ENCODE measurements at regions not wholly inside any gene's neighbourhood (a gene's known extent, or its start where the extent isn't known, plus 50 kb on each side); places are given as distances from the start of the nearest gene placed in this dataset.

- Histone ChIP-seq H2BK12ac (ENCODE audit: low read length) (no peak overlapping the region), H3K18ac (ENCODE audit: low read length) (no peak overlapping the region), H3K4me3 (ENCODE audit: low read length in 2 of 2) (no peak overlapping the region), H3K23ac (ENCODE audit: low read depth, low read length, poor library complexity) (no peak overlapping the region), H2AFZ (ENCODE audit: low read length) (no peak overlapping the region), H3K9ac (ENCODE audit: low read depth, low read length, poor library complexity) (no peak overlapping the region), H3K27me3 (ENCODE audit: control insufficient read depth in 3 of 3, insufficient read depth in 3 of 3, low read depth in 1 of 3, low read length in 3 of 3) (no peaks in the 10 kb centered on the region), H3K36me3 (replicated peaks in 1 of 2; ENCODE audit: control insufficient read depth in 2 of 2, insufficient read depth in 2 of 2, low read length in 2 of 2) (no peaks in the 10 kb centered on the region), H3K4me1 (ENCODE audit: control insufficient read depth in 2 of 2, insufficient read depth in 1 of 2, low read depth in 1 of 2, low read length in 2 of 2) (peaks cover 0 to 1% of the 10 kb centered on the region in 2 donors), H3K27ac (replicated peaks; ENCODE audit: low read length) (no peak overlapping the region), H4K8ac (ENCODE audit: low read depth, low read length) (no peak overlapping the region), H2BK15ac (ENCODE audit: low read length) (no peak overlapping the region), H3K9me3 (replicated peaks in 1 of 2; ENCODE audit: control insufficient read depth in 2 of 2, insufficient read depth in 1 of 2, low read depth in 1 of 2, low read length in 2 of 2) (peaks cover 3 to 7% of the 10 kb centered on the region in 2 donors), H3K4ac (ENCODE audit: low read length) (no peak overlapping the region), H4K91ac (ENCODE audit: low read depth, low read length, poor library complexity) (no peak overlapping the region), H2BK5ac (ENCODE audit: low read length) (no peak overlapping the region), H2BK120ac (ENCODE audit: low read depth, low read length) (no peak overlapping the region), H3K79me1 (ENCODE audit: low read depth, low read length) (no peaks in the 10 kb centered on the region), H2AK5ac (ENCODE audit: low read depth, low read length) (no peak overlapping the region), H3K14ac (ENCODE audit: low read length) (no peak overlapping the region), H3K4me2 (ENCODE audit: insufficient read depth, low read length, poor library complexity, severe bottlenecking) (no peak overlapping the region)
- no CpG with 5 or more reads among the region's 9 CpGs for WGBS, 2 donors (ENCODE audit: extremely low coverage in 2 of 2, insufficient read length in 2 of 2, insufficient replicate concordance in 1 of 2)
- DNase-seq (ENCODE audit: low spot score) = no peak
Observed at GRCh38 chr17:77345260-77345910, 204.6 kb downstream of the SEC14L1 start.

GRCh38 chr17:77346765-77347164 is 206.0 kb downstream of the SEC14L1 start:
- H2BK15ac ChIP-seq (ENCODE audit: low read length) = no peak overlapping the region
- H3K79me1 ChIP-seq (ENCODE audit: low read depth, low read length) = no peaks in the 10 kb centered on the region
- H3K14ac ChIP-seq (ENCODE audit: low read length) = no peak overlapping the region
- no peak overlapping the region for H4K8ac ChIP-seq (ENCODE audit: low read depth, low read length)
- H3K4me3 ChIP-seq (ENCODE audit: low read length in 2 of 2) = no peak overlapping the region
- H3K9ac ChIP-seq (ENCODE audit: low read depth, low read length, poor library complexity) = no peak overlapping the region
- no peak overlapping the region for H3K4ac ChIP-seq (ENCODE audit: low read length)
- no peak overlapping the region for H2AK5ac ChIP-seq (ENCODE audit: low read depth, low read length)
- no peak overlapping the region for H2BK120ac ChIP-seq (ENCODE audit: low read depth, low read length)
- H3K9me3 ChIP-seq (replicated peaks in 1 of 2; ENCODE audit: control insufficient read depth in 2 of 2, insufficient read depth in 1 of 2, low read depth in 1 of 2, low read length in 2 of 2) = peaks cover 3 to 7% of the 10 kb centered on the region in 2 donors
- H3K36me3 ChIP-seq (replicated peaks in 1 of 2; ENCODE audit: control insufficient read depth in 2 of 2, insufficient read depth in 2 of 2, low read length in 2 of 2) = no peaks in the 10 kb centered on the region
- no peak overlapping the region for H2AFZ ChIP-seq (ENCODE audit: low read length)
- WGBS, 2 donors (ENCODE audit: extremely low coverage in 2 of 2, insufficient read length in 2 of 2, insufficient replicate concordance in 1 of 2) = no CpG with 5 or more reads among the region's 3 CpGs
- no peak overlapping the region for H3K27ac ChIP-seq (replicated peaks; ENCODE audit: low read length)
- H3K23ac ChIP-seq (ENCODE audit: low read depth, low read length, poor library complexity) = no peak overlapping the region
- H4K91ac ChIP-seq (ENCODE audit: low read depth, low read length, poor library complexity) = no peak overlapping the region
- H3K27me3 ChIP-seq (ENCODE audit: control insufficient read depth in 3 of 3, insufficient read depth in 3 of 3, low read depth in 1 of 3, low read length in 3 of 3) = no peaks in the 10 kb centered on the region
- DNase-seq (ENCODE audit: low spot score) = no peak
- no peak overlapping the region for H3K4me2 ChIP-seq (ENCODE audit: insufficient read depth, low read length, poor library complexity, severe bottlenecking)
- H2BK12ac ChIP-seq (ENCODE audit: low read length) = no peak overlapping the region
- H3K4me1 ChIP-seq (ENCODE audit: control insufficient read depth in 2 of 2, insufficient read depth in 1 of 2, low read depth in 1 of 2, low read length in 2 of 2) = peaks cover 0 to 9% of the 10 kb centered on the region in 2 donors
- no peak overlapping the region for H3K18ac ChIP-seq (ENCODE audit: low read length)
- no peak overlapping the region for H2BK5ac ChIP-seq (ENCODE audit: low read length)

GRCh38 chr17:77347544-77347943 is 206.8 kb downstream of the SEC14L1 start:
- H3K4ac ChIP-seq (ENCODE audit: low read length) = no peak overlapping the region
- H2BK5ac ChIP-seq (ENCODE audit: low read length) = no peak overlapping the region
- H3K9ac ChIP-seq (ENCODE audit: low read depth, low read length, poor library complexity) = no peak overlapping the region
- no peaks in the 10 kb centered on the region for H3K27me3 ChIP-seq (ENCODE audit: control insufficient read depth in 3 of 3, insufficient read depth in 3 of 3, low read depth in 1 of 3, low read length in 3 of 3)
- no peak overlapping the region for H4K91ac ChIP-seq (ENCODE audit: low read depth, low read length, poor library complexity)
- no peak overlapping the region for H2BK120ac ChIP-seq (ENCODE audit: low read depth, low read length)
- no peak for DNase-seq (ENCODE audit: low spot score)
- no peak overlapping the region for H4K8ac ChIP-seq (ENCODE audit: low read depth, low read length)
- H3K9me3 ChIP-seq (replicated peaks in 1 of 2; ENCODE audit: control insufficient read depth in 2 of 2, insufficient read depth in 1 of 2, low read depth in 1 of 2, low read length in 2 of 2) = peaks cover 3 to 7% of the 10 kb centered on the region in 2 donors
- H2AK5ac ChIP-seq (ENCODE audit: low read depth, low read length) = no peak overlapping the region
- H3K18ac ChIP-seq (ENCODE audit: low read length) = no peak overlapping the region
- no peak overlapping the region for H3K27ac ChIP-seq (replicated peaks; ENCODE audit: low read length)
- no peak overlapping the region for H2BK12ac ChIP-seq (ENCODE audit: low read length)
- no peak overlapping the region for H3K4me2 ChIP-seq (ENCODE audit: insufficient read depth, low read length, poor library complexity, severe bottlenecking)
- no peaks in the 10 kb centered on the region for H3K79me1 ChIP-seq (ENCODE audit: low read depth, low read length)
- H3K14ac ChIP-seq (ENCODE audit: low read length) = no peak overlapping the region
- H3K23ac ChIP-seq (ENCODE audit: low read depth, low read length, poor library complexity) = no peak overlapping the region
- H3K4me1 ChIP-seq (ENCODE audit: control insufficient read depth in 2 of 2, insufficient read depth in 1 of 2, low read depth in 1 of 2, low read length in 2 of 2) = peaks cover 0 to 10% of the 10 kb centered on the region in 2 donors
- no peak overlapping the region for H3K4me3 ChIP-seq (ENCODE audit: low read length in 2 of 2)
- H2AFZ ChIP-seq (ENCODE audit: low read length) = no peak overlapping the region
- WGBS, 2 donors (ENCODE audit: extremely low coverage in 2 of 2, insufficient read length in 2 of 2, insufficient replicate concordance in 1 of 2) = no CpG with 5 or more reads among the region's 4 CpGs
- no peaks in the 10 kb centered on the region for H3K36me3 ChIP-seq (replicated peaks in 1 of 2; ENCODE audit: control insufficient read depth in 2 of 2, insufficient read depth in 2 of 2, low read length in 2 of 2)
- no peak overlapping the region for H2BK15ac ChIP-seq (ENCODE audit: low read length)

- Histone ChIP-seq H3K14ac (ENCODE audit: low read length) (no peak overlapping the region), H2BK120ac (ENCODE audit: low read depth, low read length) (no peak overlapping the region), H3K23ac (ENCODE audit: low read depth, low read length, poor library complexity) (no peak overlapping the region), H3K4me2 (ENCODE audit: insufficient read depth, low read length, poor library complexity, severe bottlenecking) (no peak overlapping the region), H3K4me1 (ENCODE audit: control insufficient read depth in 2 of 2, insufficient read depth in 1 of 2, low read depth in 1 of 2, low read length in 2 of 2) (peaks cover 1 to 10% of the 10 kb centered on the region in 2 donors), H2BK15ac (ENCODE audit: low read length) (no peak overlapping the region), H3K9ac (ENCODE audit: low read depth, low read length, poor library complexity) (no peak overlapping the region), H3K36me3 (replicated peaks in 1 of 2; ENCODE audit: control insufficient read depth in 2 of 2, insufficient read depth in 2 of 2, low read length in 2 of 2) (no peaks in the 10 kb centered on the region), H3K27me3 (ENCODE audit: control insufficient read depth in 3 of 3, insufficient read depth in 3 of 3, low read depth in 1 of 3, low read length in 3 of 3) (no peaks in the 10 kb centered on the region), H3K27ac (replicated peaks; ENCODE audit: low read length) (no peak overlapping the region), H2BK5ac (ENCODE audit: low read length) (no peak overlapping the region), H3K4me3 (ENCODE audit: low read length in 2 of 2) (no peak overlapping the region), H3K4ac (ENCODE audit: low read length) (no peak overlapping the region), H4K91ac (ENCODE audit: low read depth, low read length, poor library complexity) (no peak overlapping the region), H2AFZ (ENCODE audit: low read length) (no peak overlapping the region), H2AK5ac (ENCODE audit: low read depth, low read length) (no peak overlapping the region), H3K9me3 (replicated peaks in 1 of 2; ENCODE audit: control insufficient read depth in 2 of 2, insufficient read depth in 1 of 2, low read depth in 1 of 2, low read length in 2 of 2) (peaks cover 0 to 3% of the 10 kb centered on the region in 2 donors), H3K79me1 (ENCODE audit: low read depth, low read length) (no peaks in the 10 kb centered on the region), H4K8ac (ENCODE audit: low read depth, low read length) (no peak overlapping the region), H2BK12ac (ENCODE audit: low read length) (no peak overlapping the region), H3K18ac (ENCODE audit: low read length) (peak overlapping the region; percentile 68)
- no CpG with 5 or more reads among the region's 12 CpGs for WGBS, 2 donors (ENCODE audit: extremely low coverage in 2 of 2, insufficient read length in 2 of 2, insufficient replicate concordance in 1 of 2)
- no peak for DNase-seq (ENCODE audit: low spot score)
Observed at GRCh38 chr17:77349976-77350830, 209.4 kb downstream of the SEC14L1 start.
